ENCODE measurements at regions not wholly inside any gene's neighbourhood (a gene's known extent, or its start where the extent isn't known, plus 50 kb on each side); places are given as distances from the start of the nearest gene placed in this dataset.

DNA sequence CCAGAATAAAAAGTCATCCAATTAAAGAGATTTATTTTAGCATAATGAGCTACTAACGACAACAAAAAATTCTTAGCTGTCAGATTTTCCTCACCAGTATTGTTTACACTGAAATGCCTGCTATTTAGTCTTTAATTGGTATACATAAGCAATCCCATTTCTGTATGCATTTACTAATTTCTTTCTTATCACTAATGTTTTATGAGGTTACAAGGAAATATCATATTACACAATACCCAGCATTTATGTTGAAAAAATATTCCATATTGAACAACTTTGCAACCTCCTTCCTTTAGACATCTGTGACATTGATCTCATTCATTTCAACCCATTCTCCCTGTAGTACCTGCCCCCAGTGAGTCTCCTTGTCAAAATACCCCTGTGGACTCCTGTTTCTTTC is 135.4 kb downstream of the SLITRK6 start:
- DNase-seq: no peak

- no peak for DNase-seq
These were observed 137.0 kb downstream of the SLITRK6 start for GRCh38 chr13:85662186-85662585.

DNA sequence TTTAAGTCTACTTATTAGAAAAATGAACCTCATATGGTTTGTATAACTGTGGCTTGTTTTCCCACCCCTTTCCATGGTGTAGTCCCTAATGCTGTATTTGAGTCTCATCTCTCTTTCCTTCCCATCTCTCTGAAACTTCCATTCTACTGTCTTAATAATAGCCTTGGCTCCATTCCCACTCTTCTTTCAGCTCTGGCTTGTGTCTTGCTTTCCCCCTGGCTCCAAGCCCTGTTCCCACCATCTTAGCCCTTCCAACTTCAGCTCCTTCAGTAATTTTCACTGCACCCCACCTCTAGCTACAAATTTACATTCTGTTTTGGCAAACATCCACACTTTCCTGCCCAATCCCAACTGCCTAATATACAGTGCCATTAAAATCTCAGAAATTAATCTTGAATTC is 137.5 kb downstream of the SLITRK6 start:
- no peak for DNase-seq

- DNase-seq: no peak
These were observed 139.7 kb downstream of the SLITRK6 start for GRCh38 chr13:85659493-85659892.

DNA sequence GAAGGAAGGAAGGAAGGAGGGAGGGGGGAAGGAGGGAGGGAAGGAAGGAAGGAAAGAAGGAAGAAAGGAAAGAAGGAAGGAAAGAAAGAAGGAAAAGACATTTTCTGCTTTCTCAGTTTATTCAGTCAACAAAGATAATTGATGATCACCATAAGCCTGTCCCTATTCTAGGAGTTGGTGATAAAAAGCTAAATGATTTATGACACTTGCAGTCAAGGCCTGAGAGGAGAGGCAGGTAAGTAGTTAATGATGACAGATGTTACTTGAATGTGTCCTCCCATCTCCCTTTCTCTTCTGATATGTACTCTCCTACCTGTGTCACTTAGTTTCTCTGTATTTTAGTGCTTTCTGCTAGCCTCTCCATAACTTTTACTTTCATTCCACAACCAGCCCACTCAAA is 141.3 kb downstream of the SLITRK6 start:
- no peak for DNase-seq

DNA sequence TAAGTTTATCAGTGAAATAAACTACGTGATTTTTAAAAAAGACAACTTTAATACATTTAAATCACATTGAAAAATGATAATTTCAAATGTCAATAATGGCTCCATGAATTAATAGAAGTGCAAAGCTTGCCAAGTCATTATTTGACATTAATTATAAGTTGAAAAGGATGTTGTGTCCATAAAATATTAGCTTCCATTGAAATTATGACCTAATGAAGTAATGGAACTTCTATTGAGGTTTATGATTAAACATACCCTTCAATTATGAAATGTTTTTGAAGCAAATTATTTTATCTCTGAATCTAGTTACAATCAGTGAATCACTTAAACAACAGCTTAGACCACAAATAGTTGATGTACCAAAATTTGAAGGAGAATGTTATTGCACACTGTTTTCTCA is 144.2 kb downstream of the SLITRK6 start:
- DNase-seq: no peak

DNA sequence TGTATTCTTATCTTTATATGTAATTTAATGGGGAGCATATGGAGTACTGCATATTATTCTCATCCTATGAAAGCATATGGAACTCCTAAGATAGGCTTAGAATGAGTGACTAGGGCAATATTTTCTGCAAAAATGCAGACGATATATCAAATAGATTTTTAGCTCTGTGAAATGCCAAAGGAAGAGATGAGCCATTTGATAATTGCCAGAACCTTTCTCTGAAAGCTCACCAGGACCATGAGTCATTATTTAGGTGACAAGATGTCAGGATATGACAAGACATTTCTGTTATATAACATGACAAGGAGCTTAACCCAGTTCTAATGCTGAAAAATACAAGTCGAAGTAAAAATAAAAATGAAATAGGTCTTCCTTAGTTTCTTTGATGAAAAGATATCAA is 145.0 kb downstream of the SLITRK6 start:
- no peak for DNase-seq

GRCh38 chr13:85653681-85654080 is 145.5 kb downstream of the SLITRK6 start:
- no peak for DNase-seq

DNA sequence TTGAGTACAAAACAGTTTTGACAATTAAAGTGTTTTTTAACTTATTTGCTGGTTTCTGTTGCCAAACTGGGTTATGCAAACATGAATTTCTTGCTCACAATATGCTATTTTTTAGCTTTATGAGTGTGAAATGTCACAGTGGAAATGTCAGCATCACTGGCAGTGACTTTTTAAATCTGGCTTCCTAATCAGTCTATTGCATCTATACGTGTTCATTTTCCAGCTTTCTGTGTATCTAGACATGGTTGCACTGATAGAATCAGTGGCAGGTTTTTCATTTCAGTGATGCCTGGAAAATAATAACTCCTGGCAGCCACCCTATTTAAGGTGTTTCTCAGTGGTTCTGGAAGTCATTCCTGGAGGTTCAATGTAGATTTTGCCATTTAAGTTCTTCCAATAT is 146.7 kb downstream of the SLITRK6 start:
- no peak for DNase-seq

DNA sequence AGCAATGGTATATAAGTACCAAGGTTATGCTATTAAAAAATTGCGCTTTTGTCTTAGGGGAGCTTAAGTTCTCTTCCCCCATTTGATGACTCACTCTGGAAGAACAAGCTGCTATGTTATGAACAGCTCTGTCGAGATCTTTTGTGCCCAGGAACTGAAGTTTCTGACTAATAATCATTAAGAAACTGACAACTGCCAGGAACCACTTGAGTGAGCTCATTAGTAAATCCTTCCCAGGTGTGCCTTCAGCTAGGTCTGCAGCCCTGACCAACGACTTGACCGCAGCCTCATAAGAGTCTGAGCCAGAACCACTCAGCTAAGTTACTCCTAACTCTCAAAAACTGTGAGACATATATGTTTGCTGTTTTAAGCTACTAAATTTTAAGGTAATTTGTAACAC is 147.8 kb downstream of the SLITRK6 start:
- no peak for DNase-seq

DNA sequence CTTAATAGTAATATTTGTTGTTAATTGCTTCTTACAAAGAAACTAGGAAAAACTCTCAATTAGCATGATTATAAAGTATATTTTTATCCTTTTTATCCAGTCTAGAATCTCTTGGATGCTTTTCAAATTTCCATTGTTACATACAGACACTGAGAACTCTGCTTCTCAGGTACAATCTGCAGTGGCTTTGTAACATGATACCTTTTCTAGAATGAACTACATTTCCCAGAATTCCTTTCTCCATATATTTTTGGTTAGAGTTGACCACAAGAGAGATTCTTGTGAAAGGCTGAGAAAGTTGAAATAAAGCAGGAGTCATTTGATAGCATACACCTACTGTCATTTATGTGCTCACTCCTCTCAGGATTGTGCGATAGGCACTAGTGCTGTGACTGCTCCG is 148.6 kb downstream of the SLITRK6 start:
- DNase-seq: no peak

DNA sequence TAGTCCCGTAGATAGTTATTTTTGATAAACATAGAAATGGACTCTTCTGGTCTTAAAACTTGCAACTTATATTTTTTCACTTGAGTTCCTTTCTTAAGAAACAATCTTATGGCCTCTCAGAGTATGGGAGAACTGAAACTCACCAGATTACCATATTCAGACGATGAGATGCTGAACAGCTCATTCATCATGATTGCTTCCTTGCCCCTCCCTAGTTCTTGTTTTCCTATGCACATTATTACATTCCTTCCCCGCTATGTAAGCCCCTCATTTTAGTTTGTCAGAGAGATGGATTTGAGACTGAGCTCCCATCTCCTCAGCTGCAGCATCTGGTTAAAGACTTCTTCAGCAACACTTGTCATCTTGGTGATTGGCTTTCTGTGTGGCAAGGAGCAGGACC is 158.5 kb downstream of the SLITRK6 start:
- no peak for DNase-seq

DNA sequence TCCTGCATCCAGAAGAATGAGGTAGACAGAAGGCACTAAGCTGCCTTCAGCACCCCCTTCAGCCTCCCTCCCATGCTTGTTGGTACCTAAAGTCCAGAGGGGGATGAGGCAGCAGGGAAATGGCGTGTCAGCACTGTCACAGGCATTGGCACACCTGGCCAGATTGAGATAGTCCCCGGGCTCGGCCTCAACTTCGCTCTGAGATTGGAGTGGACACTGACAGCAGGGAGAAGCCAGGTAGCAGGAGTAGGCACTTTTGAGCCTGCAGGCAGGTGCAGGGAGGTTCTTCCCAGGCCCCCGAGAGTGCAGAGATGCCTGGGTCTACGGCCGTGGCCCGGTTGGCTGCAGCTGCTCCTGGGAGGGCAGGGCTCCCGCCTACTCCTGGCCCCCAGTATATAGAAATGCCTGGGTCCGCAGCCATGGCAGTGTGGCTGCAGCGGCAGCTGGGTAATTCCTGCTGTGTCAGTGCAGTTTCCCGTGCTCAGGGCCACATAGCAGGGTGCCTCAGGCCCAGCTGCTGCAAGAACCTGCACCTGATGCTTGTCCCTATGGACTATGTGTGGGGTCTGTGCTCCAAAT is 160.3 kb downstream of the SLITRK6 start:
- DNase-seq: no peak

DNA sequence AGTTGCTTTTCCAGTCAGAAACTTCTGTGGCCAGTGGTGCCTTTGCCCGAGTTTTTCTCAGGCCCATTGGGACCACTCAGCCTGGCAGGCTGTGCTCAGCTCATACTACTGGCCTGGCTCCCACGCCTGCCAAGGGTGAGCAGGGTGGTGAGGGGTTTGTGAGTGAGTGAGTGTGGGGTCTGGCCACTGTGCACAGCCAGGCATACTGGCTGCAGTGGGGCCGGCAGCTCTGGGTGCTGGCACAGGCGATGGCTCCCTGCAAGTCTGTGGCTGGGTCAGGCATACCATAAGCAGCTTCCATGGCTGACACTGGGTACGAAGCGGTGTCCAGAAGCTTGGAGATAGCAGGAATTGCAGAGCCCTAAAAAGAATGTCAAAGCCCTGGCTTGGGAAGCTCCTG is 161.0 kb downstream of the SLITRK6 start:
- no peak for DNase-seq

GRCh38 chr13:85632526-85633195 is 166.6 kb downstream of the SLITRK6 start:
- DNase-seq: no peak

- no peak for DNase-seq
These were observed 167.4 kb downstream of the SLITRK6 start for GRCh38 chr13:85631801-85632200.

DNA sequence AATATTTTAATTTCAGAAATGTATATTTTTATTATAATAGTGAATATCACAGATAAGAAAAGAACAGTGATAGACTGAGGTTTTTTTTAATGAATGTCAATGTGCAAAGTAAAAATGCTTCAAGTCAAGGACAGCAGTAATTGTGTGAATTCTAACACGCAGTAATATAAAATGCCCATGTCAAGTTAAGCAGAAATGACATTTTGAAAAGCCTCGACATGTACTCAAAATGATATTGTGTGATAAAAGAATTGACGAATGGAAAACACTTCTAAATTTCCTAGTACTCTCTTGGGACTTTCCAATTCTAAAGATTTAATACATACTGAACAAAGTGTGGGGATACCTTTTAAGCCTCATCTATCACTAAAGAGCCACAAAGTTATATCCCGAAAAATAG is 172.6 kb downstream of the SLITRK6 start:
- DNase-seq: no peak

- DNase-seq: no peak
These were observed 179.9 kb downstream of the SLITRK6 start for GRCh38 chr13:85619321-85619720.

GRCh38 chr13:85618521-85618920 is 180.7 kb downstream of the SLITRK6 start:
- DNase-seq: no peak

DNA sequence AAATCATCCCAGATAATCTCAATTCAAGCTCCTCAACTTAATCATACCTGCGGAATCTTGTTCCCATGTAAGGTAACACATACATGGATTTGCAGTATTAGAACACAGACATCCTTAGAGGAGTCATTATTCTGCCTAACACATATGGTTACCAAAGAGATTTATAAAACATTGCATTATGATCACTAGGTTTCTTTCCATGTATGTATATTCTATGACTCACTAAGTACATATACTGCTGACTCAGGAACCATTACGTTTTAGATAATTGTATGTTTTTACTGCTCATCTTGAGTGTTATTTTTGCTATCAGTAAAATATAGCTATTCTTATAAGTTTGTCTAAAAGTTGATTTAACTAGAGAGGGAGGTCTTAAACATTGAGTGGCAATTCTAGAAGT is 182.9 kb downstream of the SLITRK6 start:
- no peak for DNase-seq

GRCh38 chr13:85615031-85615430 is 184.2 kb downstream of the SLITRK6 start:
- no peak for DNase-seq

GRCh38 chr13:85610024-85610423 is 189.2 kb downstream of the SLITRK6 start:
- no peak for DNase-seq

DNA sequence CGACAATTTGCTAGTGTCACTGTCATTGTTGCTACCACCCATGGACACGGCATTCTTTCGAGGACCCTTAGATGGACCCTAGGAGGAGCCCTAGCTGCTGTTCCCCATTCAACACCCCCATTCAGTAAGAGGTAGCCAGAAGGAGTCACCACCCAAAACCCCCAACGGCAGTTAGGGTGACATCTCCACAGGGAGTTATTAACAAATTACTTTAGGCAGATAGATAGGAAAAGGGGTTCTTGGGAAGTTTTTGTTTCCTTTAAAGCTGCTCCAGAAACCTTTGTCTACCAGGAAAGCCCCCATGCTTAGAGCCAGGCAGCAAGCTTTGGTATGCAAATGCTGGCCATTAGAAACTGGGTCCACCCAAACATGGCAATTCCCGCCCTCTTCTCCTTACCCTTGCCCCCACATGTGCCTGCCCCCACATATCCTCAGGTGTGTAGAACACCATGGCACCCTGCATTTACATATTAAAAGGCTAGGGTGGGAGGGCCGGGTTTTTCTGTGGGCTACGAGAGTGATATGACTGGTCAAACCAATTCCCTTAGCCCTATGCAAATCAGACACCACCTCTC is 190.9 kb downstream of the SLITRK6 start:
- no peak for DNase-seq

- no peak for DNase-seq
These were observed 195.5 kb downstream of the SLITRK6 start for GRCh38 chr13:85603735-85604134.

DNA sequence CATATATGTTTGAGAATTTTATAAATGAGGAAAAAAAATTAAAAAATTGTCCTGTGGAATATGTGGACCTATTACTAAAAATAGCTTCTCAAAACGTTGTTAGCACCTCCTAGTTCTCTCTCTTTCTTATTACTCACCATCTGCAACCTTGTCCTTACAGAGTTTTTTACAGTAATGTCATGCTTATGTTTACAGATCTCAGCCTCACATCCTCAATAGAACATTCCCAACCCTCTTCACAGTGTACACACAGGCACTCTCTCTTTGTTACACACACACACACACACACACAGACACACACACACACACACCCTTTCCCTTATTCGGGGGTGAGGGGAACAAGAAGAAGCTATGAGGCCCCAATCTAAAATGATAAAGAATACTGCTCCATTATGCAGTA is 197.7 kb downstream of the SLITRK6 start:
- DNase-seq: no peak

All from activated gamma-delta T cell (primary cell).